Gastroesophageal sphincter (tissue), 4 donors: ENCODE measurements at regions not wholly inside any gene's neighbourhood (a gene's known extent, or its start where the extent isn't known, plus 50 kb on each side); places are given as distances from the start of the nearest gene placed in this dataset.
"Not testable (repeated sequence)": the region's sequence is repeated elsewhere in the genome, so short reads cannot be mapped to it uniquely, and the experiment has no call there.

Source experiments
- ATAC-seq: fragments of 150-250 bp; one replicate; pipeline ENCODE4 v1.9.1; 2016; ENCODE audit warnings: mild to moderate bottlenecking, moderate library complexity
- H3K27ac ChIP-seq, 4 donors: fragments of 200-600 bp; sonication (generic) in 3 of 4; 1 replicate in 3 of 4; 2 replicates in 1 of 4; pipeline ENCODE4 v1.5.1; 2016 to 2019
- H3K27me3 ChIP-seq: fragments of 200-600 bp; sonication (generic); one replicate; pipeline ENCODE4 v1.5.1; 2019
- H3K36me3 ChIP-seq, 2 donors: fragments of 200-600 bp; sonication (generic); one replicate each; pipeline ENCODE4 v1.5.1; 2019; ENCODE audit warnings: control low read depth in 1 of 2
- H3K4me1 ChIP-seq, 3 donors: fragments of 200-600 bp; sonication (generic); 1 replicate in 2 of 3; 2 replicates in 1 of 3; pipeline ENCODE4 v1.5.1; 2016 to 2019; ENCODE audit warnings: control low read depth in 2 of 3
- H3K4me3 ChIP-seq, 2 donors: fragments of 200-600 bp; sonication (generic); one replicate each; pipeline ENCODE4 v1.5.1; 2019; ENCODE audit warnings: mild to moderate bottlenecking in 1 of 2, moderate library complexity in 1 of 2
- H3K9me3 ChIP-seq, 3 donors: fragments of 200-600 bp; sonication (generic); one replicate each; pipeline ENCODE4 v1.5.1; 2017 to 2019; ENCODE audit warnings: control low read depth in 2 of 3
- CTCF ChIP-seq, 4 experiments: fragments of 200-600 bp in 2 of 4; fragments of 450-650 bp in 2 of 4; sonication (generic) in 1 of 4; IDR thresholded peaks; one replicate each; pipeline ENCODE4 v1.5.1; 2017 to 2019; ENCODE audit warnings: antibody characterized with exemption in 4 of 4, mild to moderate bottlenecking in 2 of 4, moderate library complexity in 2 of 4
- EP300 ChIP-seq: sonication (generic); formaldehyde crosslinking; IDR thresholded peaks from one replicate; pipeline ENCODE4 v1.6.1; 2017; ENCODE audit warnings: antibody characterized with exemption, mild to moderate bottlenecking
- POLR2A ChIP-seq, 2 donors: fragments of 450-650 bp; IDR thresholded peaks; one replicate each; pipeline ENCODE4 v1.6.1; 2017; ENCODE audit warnings: antibody characterized with exemption in 2 of 2, mild to moderate bottlenecking in 2 of 2, moderate library complexity in 1 of 2
- POLR2AphosphoS5 ChIP-seq: sonication (generic); formaldehyde crosslinking; IDR thresholded peaks from one replicate; pipeline ENCODE4 v1.6.1; 2017; ENCODE audit warnings: antibody characterized with exemption
- WGBS, 2 donors: methylation state at CpG; one replicate each; pipeline ENCODE4 v1.1.5; 2018; ENCODE audit warnings: low coverage in 1 of 2; 5-methylcytosine and 5-hydroxymethylcytosine counted together

- H3K27me3 ChIP-seq, result no peaks in the 10 kb centered on the region
- TF ChIP-seq POLR2AphosphoS5, result no peak
- TF ChIP-seq CTCF (IDR thresholded peaks at IDR 0.05), result no peak
- TF ChIP-seq POLR2A (IDR thresholded peaks at IDR 0.05), result no peak
- TF ChIP-seq EP300, result no peak
- no peaks in the 10 kb centered on the region for H3K9me3 ChIP-seq
- ATAC-seq, result no peak
- H3K27ac ChIP-seq, result no peak overlapping the region
- H3K36me3 ChIP-seq, result peaks cover 0 to 27% of the 10 kb centered on the region in 2 donors
- no peak overlapping the region for H3K4me3 ChIP-seq
- no peaks in the 10 kb centered on the region for H3K4me1 ChIP-seq
- 86 to 94% methylated on average over 2 to 5 of the region's 5 CpGs for WGBS, 2 donors
Observed at GRCh38 chr1:245067257-245067656, 87.5 kb upstream of the KIF26B start.

- Histone ChIP-seq H3K4me1 (peaks cover 0 to 6% (median 0%) of the 10 kb centered on the region in 3 donors), H3K27ac (no peak overlapping the region), H3K27me3 (no peaks in the 10 kb centered on the region), H3K36me3 (peaks cover 0 to 16% of the 10 kb centered on the region in 2 donors), H3K4me3 (no peak overlapping the region), H3K9me3 (no peaks in the 10 kb centered on the region)
- 91 to 96% methylated on average over 3 to 4 of the region's 5 CpGs for WGBS, 2 donors
- TF ChIP-seq POLR2AphosphoS5 (no peak), CTCF (IDR thresholded peaks at IDR 0.05) (no peak), POLR2A (IDR thresholded peaks at IDR 0.05) (no peak), EP300 (no peak)
- ATAC-seq, result no peak
Observed at GRCh38 chr1:245062741-245063305, 92.0 kb upstream of the KIF26B start.

- H3K27ac ChIP-seq, ATAC-seq, H3K27me3 ChIP-seq, H3K4me1 ChIP-seq, H3K4me3 ChIP-seq, H3K9me3 ChIP-seq: not testable (repeated sequence)
- peaks cover 0 to 16% of the 10 kb centered on the region in 2 donors for H3K36me3 ChIP-seq
- 78 to 95% methylated on average over 4 of the region's 4 CpGs for WGBS, 2 donors
Observed at GRCh38 chr1:245061808-245062207, 93.0 kb upstream of the KIF26B start.

GRCh38 chr1:245060684-245061374 is 94.0 kb upstream of the KIF26B start:
- WGBS, 2 donors, result 65 to 80% methylated on average over 6 of the region's 6 CpGs
- TF ChIP-seq POLR2AphosphoS5 (no peak), EP300 (no peak), POLR2A (IDR thresholded peaks at IDR 0.05) (no peak), CTCF (IDR thresholded peaks at IDR 0.05) (no peak)
- no peaks in the 10 kb centered on the region for H3K9me3 ChIP-seq

GRCh38 chr1:245059806-245060424 is 94.9 kb upstream of the KIF26B start:
- Histone ChIP-seq H3K4me3 (no peak overlapping the region), H3K27ac (no peak overlapping the region), H3K27me3 (no peaks in the 10 kb centered on the region), H3K36me3 (peaks cover 0 to 16% of the 10 kb centered on the region in 2 donors), H3K4me1 (peaks cover 0 to 6% (median 0%) of the 10 kb centered on the region in 3 donors), H3K9me3 (no peaks in the 10 kb centered on the region)
- TF ChIP-seq POLR2A (IDR thresholded peaks at IDR 0.05) (no peak), EP300 (no peak), POLR2AphosphoS5 (no peak), CTCF (IDR thresholded peaks at IDR 0.05) (no peak)
- no peak for ATAC-seq
- WGBS, 2 donors, result 83 to 87% methylated on average over 4 of the region's 5 CpGs

More at GRCh38 chr1:245060684-245061374, 94.0 kb upstream of the KIF26B start:
- H3K27me3 ChIP-seq, result no peaks in the 10 kb centered on the region
- ATAC-seq, result no peak
- peaks cover 0 to 13% of the 10 kb centered on the region in 2 donors for H3K36me3 ChIP-seq
- peaks cover 0 to 6% (median 0%) of the 10 kb centered on the region in 3 donors for H3K4me1 ChIP-seq
- H3K27ac ChIP-seq, result no peak overlapping the region
- no peak overlapping the region for H3K4me3 ChIP-seq
